SU-DHL-6 (cell line): ENCODE measurements at regions not wholly inside any gene's neighbourhood (a gene's known extent, or its start where the extent isn't known, plus 50 kb on each side); places are given as distances from the start of the nearest gene placed in this dataset.

ENCODE experiments used
- EZH2phosphoT487 ChIP-seq: fragments of 200-600 bp; sonication (generic), shearing (Covaris generic); conservative IDR thresholded peaks from 2 replicates; pipeline ENCODE4 v1.6.1; 2018; ENCODE audit warnings: mild to moderate bottlenecking, antibody characterized with exemption, low read length, moderate library complexity, mixed read lengths
- TF ChIP-seq, protein P1 (sequence below): fragments of 200-600 bp; sonication (generic); IDR thresholded peaks from one replicate; pipeline ENCODE4 v1.5.1; 2017; ENCODE audit warnings: antibody characterized with exemption, mild to moderate bottlenecking, low read length, moderate library complexity; ENCODE audit not compliant: insufficient read depth, poor library complexity, severe bottlenecking

DNA sequence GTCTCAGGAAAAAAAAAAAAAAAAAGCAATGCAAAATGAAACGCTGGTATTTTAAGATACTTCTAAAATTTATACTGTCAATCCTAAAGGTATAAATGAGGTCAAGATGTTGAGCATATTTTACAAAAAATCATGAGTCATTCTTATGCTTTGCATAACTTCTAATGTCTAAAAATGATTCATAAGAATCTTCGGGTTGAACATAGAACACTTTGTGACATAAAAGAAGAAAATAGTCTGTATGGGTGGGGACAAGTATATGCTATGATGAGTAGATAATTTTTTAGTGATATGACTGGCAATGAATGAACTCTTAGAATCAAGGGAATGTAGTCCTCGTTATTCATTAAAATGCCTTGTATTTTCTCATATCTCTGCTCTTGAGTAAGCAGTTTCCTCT is 416.9 kb upstream of the USP24 start:
- TF ChIP-seq, protein P1, sequence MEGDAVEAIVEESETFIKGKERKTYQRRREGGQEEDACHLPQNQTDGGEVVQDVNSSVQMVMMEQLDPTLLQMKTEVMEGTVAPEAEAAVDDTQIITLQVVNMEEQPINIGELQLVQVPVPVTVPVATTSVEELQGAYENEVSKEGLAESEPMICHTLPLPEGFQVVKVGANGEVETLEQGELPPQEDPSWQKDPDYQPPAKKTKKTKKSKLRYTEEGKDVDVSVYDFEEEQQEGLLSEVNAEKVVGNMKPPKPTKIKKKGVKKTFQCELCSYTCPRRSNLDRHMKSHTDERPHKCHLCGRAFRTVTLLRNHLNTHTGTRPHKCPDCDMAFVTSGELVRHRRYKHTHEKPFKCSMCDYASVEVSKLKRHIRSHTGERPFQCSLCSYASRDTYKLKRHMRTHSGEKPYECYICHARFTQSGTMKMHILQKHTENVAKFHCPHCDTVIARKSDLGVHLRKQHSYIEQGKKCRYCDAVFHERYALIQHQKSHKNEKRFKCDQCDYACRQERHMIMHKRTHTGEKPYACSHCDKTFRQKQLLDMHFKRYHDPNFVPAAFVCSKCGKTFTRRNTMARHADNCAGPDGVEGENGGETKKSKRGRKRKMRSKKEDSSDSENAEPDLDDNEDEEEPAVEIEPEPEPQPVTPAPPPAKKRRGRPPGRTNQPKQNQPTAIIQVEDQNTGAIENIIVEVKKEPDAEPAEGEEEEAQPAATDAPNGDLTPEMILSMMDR: no peak
- TF ChIP-seq EZH2phosphoT487: no peak
